Stimulated activated naive CD8-positive, alpha-beta T cell treated with anti-CD3 and anti-CD28 coated beads, Interleukin-15, Interleukin-2, amounts not matched to agents 100 U/mL and 50 U/mL, for 24 hours (primary cell): ENCODE measurements at regions not wholly inside any gene's neighbourhood (a gene's known extent, or its start where the extent isn't known, plus 50 kb on each side); places are given as distances from the start of the nearest gene placed in this dataset.

Source experiments
- ATAC-seq: fragments of 150-1000 bp; cut with Tn5 transposase; one replicate; pipeline ENCODE4 v1.10.0; 2021
- DNase-seq: peaks from one replicate; pipeline ENCODE4 v3.0.0; 2021

DNA sequence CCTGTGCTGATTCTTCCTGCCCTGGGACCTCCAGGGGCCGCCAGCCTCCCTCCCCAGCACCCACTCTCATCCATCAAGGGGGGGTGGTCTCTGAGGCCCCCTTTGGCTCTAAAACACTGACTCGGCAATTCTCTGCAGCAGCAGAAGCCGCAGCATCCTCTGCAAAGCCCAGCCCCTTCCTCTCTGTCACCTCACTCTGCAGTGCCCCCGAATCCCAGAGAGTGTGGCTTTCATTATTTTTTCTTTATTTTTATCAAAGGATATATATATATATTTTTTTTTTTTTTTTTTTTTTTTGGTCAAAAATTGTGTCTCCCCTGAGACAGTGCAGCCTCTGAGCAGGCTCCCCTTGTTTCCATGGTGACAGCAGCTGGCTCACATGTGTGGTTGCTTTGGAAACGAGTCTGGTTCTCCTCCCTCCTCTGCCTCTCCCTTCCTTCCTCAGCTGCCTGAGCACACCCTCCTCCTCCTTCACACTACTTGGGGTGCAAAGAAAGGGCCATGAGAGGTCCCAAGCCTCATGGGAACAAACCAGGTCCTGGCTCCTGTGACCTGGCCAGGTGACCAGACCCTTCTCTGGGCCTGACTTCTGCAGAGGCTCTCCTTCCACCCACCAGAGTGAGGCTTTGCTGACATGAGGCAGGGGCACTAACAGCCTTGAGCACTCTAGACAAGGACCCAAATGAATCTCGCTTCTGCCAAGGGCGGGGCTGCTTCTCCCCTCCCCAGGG lies 100.5 kb downstream of the LRRC74A start:
- DNase-seq (peak; percentile 49), ATAC-seq (peak; percentile 60)

DNA sequence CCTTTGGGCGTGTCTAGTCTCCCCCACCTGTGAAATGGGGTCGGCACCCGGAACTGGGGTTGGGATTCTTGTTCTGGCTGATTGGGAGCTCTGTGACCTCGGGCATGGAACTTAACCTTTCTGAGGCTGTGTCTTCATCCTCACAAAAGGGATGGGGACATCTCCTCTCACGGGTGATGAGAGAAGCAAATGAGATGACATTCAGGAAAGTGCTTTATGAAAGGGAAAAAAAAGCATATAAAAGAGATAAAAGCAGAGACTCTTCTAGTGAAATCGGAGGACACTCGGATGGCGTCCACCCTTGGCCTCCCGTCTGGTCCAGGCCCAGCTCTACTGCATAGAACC lies 98.9 kb downstream of the LRRC74A start:
- no peak for DNase-seq
- ATAC-seq: no peak

DNA sequence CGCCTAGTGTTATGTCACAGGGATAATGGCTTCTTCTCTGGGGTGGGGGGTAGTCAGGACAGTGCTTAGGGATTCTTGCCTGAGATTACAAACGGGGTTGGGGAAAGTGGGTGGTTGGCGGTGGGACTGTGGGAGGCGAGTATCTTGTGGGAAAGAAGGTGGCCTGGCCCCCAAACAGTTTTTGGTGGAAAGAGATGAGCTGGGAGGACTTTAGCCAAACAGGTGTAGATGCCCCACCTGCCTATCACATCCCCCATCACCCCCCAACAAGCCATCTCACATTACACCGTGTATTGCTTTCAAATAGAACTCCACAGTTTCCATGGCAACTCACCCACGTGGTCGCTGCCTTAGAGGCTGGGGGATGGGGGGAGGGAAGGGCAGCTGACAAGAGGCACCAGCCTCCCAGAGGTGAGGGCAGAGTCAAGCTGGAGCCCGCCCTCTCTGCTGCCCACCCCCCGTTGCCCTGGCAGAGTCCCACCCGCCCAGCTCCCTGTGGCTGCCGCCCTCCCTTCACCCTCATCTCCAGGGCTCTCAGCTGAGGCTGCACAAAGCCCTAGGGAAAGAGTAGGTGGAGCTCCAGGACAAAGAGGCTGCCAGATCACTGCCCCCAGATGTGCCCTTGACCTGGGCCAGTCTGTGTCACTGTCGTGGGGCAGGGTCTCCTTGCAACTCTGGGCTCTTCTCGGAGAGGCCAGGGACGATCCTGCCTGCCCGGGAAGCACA lies 98.3 kb downstream of the LRRC74A start:
- DNase-seq: peak; percentile 50
- ATAC-seq: no peak

DNA sequence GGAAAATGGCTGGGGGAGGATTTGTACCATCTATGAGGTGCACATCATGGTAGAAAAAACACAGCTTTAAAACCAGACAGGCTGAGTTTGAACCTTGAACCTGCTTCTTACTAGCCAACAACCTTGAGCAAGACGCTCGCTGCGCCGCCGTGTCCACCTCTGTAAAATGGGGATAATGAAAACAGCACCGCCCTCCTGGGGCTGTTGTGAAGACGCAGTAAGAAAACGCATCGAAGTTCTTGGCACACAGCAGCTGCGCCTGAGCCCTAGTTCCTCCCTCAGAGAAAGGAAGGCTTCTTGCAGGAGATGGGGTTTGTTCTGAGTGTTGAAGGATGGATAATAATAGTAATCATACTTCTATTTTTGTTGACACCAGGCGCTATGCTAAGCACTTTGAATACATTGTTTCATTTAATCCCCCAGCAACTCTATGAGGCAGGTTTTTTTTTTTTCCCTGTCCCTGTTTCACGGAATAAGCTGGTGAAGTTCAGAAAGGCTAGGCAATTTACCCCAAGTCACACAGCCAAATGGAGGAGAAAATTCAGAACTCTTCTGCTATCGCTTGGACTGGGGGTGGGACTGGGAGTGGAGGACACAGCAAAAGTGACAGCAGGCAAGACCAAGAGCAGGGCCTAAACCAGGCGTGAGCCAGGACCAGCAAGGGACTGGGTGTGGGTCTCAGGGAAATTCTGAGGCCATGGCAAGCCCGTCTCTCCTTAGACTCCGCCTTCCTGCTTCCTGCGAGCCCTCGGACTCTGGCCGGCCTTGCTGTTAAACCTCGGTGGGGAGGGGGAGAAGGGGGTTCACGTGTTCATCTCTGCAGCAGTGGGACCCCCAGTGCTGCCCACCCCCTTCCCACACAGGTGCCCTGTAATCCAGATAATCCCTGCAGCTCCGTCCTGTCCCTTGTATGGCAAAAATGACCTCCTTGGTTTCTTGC lies 97.5 kb downstream of the LRRC74A start:
- DNase-seq: no peak
- ATAC-seq: no peak

- no peak for ATAC-seq
- DNase-seq: no peak
Measured at GRCh38 chr14:76922584-76922983, 96.4 kb downstream of the LRRC74A start.

DNA sequence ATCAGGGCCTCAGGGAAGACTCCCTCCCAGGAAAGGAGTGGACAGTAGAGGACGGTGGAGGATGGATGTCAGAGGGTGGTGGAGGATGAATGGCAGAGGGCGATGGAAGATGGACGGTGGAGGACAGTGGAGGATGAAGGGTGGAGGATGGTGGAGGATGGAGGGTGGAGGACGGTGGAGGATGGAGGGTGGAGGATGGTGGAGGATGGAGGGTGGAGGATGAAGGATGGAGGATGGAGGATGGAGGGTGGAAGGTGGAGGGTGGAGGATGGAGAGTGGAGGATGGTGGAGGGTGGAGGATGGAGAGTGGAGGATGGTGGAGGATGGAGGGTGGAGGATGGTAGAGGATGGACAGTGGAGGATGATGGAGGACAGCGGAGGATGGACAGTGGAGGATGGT lies 95.9 kb downstream of the LRRC74A start:
- no peak for ATAC-seq
- DNase-seq: no peak

GRCh38 chr14:76921088-76921399 lies 94.8 kb downstream of the LRRC74A start:
- DNase-seq (no peak), ATAC-seq (no peak)

- no peak for DNase-seq
Measured at GRCh38 chr14:76920331-76921087, 94.3 kb downstream of the LRRC74A start.

DNA sequence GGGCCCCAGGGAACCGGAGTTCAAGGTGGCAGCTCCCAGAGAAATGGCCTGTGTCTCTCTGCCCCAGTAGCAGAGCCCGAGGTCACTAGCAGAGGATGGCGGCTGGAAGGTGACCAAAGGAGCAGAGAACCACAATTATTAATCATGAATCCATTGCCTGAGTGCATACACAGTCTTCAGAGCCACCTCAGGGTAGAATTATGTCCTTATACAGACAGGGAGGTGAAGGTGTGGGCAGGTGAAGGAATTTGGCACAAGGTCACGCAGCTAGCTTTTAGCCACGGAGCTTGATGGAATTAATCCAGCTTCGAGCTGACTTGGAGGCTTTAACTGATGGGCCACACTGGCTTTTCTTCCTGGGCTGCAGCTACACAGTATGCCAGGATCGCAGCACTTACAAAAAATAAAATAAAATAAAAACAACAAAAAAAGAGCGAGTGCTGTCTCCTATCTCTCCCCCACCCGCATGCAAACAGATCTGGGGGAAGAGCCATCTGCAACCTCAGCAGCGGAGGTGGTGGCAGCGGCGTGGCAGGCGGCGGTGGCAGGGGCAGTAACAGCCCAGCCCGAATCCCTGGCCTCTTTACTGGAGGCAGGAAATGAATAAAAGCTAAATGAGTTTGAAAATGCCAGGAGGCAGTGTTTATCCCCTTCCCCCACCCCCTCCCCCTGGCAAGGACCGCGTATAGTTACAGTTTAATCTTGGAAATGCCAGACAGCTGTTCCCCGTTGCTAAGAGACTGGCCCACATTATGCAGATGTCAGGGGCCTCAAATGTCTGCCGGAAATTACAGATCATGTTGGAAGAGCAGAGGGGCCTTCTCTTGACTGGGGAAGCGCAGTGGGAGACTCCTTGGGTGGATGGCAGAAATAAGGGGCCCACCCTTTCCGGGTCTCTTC lies 93.5 kb downstream of the LRRC74A start:
- ATAC-seq (peak; percentile 80), DNase-seq (peak; percentile 60)

More at GRCh38 chr14:76920331-76921087, 94.3 kb downstream of the LRRC74A start:
- no peak for ATAC-seq
